Epidermal melanocyte (primary cell): ENCODE measurements at regions not wholly inside any gene's neighbourhood (a gene's known extent, or its start where the extent isn't known, plus 50 kb on each side); places are given as distances from the start of the nearest gene placed in this dataset.
"Not testable (repeated sequence)": the region's sequence is repeated elsewhere in the genome, so short reads cannot be mapped to it uniquely, and the experiment has no call there.

Experiments used
- DNase-seq: peaks from one replicate; pipeline ENCODE4 v3.0.0; 2011; ENCODE audit warnings: low spot score; ENCODE audit not compliant: insufficient read length

DNA sequence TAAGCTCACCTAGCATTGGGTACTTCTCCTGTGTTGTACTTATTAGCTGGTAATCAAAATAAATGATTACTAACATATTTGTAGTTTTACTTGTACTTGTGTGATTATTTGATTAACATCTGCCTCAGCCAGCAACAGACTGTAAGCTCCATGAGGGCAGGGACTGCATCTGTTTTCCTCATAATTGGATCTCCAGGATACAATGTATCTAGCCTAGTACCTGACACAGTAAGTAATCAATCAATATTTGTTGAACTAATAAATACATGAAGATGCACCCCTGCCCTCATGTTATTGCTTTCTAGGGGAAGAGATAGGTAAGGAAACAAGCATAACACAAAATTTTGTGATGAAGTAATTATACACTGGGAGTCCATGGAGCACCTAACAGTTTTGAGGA is 101.5 kb downstream of the TENT5C start:
- DNase-seq: no peak

DNA sequence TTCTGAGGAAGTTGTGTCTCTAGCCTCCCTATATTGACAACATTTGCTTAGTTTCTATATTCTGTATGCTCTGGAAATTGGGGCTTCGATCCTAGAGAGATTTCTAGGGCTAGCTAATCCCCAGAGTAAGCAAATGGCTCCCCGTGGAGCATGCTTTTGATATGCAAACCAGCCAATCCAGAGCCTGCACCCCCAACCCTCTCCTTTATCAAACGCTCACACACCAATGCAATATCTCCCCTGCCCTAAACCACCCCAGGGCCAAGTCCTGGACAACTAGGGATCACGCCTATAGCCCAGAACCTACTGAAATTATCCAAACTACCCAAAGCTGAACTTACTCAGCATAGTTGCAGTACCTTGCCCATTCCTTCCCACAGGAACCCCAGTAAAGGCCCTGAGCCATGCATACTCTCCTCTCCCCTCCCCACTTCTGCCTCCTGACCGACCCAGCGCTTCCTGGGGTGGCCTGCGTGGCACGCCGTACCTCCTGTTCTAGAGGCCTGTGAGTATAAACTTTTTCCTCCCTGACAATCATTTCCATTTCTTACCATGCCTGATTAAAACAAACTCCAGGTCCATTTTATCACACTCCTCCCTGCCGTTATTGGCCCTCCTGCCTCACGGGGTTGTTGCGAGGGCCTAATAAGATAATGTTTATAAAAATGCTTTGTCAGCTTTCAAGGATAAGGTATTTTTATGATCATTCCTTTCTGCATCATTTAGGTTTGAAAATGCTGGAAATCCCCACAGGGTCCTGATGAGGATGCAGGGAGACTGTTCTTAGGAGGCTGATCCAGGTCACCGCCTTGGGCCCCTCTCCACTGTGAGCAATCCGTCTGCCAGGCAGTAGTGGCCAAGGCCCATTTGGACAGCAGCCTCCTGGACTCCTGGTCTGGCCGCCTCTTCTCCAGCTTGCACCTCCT is 102.7 kb downstream of the TENT5C start:
- DNase-seq: no peak

DNA sequence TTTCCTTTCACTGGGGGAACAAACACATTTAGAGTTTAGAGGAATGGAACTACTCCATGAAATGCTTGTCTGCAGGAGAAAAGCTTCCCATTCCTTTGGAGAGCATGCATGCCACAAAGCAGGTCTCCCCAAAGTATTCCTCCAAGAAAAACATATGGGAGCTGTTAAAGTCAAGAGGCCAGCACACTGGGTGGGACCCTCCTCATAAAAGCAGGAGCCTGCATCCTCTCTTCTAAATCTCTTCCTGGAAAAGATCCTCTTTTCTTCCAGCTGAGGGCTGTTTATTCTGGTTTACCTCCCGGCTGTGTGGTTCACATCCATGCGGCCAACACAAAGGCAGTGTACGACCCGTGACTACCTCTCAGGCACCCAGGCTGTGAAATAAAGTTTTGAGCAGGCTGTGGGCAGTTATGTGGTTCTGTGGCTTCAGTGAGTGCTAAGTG is 103.4 kb downstream of the TENT5C start:
- DNase-seq: no peak

DNA sequence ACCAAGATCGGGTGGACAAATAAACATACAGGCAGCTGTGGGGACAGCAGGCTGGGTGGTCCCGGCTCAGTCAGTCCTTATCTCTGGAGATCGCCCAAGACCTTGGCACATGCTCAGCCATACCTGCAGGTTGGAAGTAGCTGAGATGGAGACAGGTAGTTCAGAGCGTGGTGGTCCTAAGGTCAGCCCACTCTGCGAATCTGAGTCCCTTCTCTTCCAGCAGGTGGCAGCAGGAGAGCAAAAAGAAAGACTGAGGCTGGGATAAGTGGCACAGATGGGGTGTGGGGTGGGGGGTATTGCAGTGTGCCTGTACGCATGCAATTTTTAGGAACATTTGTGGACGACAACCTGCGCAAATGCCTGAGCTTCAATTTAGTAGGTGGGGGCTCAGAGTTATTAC is 104.9 kb downstream of the TENT5C start:
- no peak for DNase-seq

DNA sequence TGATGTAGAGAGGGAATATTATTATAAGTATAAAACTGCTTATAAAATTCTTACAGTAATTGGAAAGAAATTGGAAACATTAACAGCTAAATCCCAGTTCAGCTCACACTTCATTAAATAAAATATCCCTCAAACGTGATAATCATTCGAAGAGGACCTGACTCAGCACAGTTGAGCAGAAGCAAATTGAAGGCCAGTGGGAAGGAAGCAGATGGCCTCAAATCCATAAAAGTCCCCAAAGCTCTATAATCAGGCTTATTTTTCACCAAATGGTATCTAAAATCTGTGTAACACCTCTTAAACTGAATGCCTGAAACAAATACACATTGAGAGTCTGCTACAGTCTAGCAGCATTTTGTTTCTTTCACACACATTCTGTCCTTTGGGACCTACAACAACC is 106.8 kb downstream of the TENT5C start:
- DNase-seq: no peak

DNA sequence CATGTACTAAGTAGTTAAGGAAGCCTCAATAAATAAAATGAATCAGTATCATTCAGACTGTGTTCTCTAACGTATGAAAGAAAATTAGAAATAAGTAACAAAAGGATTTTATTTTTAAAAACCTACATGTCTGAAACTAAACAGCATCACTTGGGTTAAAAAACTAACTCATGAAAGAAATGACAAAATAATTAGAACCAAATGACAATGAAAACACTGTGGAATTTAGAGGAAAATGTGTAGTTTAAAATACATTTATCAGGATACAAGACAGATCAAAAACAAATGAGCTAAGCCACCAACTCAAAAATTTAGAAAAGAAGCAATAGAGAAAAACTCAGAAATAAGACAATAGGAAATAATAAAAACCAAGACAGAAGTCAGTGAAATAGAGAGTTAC is 108.7 kb downstream of the TENT5C start:
- DNase-seq: no peak

DNA sequence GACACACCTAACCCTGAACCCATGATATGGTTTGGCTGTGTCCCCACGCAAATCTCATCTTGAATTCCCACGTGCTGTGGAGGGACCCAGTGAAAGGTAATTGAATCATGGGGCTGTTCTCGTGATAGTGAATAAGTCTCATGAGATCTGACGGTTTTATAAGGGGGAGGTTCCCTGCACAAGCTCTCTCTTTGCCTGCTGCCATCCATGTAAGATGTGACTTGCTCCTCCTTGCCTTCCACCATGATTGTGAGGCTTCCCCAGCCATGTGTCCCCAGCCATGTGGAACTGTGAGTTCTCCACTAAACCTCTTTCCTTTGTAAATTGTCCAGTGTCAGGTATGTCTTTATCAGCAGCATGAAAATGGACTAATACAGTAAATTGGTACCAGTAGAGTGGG is 110.2 kb downstream of the TENT5C start:
- not testable (repeated sequence) for DNase-seq

DNA sequence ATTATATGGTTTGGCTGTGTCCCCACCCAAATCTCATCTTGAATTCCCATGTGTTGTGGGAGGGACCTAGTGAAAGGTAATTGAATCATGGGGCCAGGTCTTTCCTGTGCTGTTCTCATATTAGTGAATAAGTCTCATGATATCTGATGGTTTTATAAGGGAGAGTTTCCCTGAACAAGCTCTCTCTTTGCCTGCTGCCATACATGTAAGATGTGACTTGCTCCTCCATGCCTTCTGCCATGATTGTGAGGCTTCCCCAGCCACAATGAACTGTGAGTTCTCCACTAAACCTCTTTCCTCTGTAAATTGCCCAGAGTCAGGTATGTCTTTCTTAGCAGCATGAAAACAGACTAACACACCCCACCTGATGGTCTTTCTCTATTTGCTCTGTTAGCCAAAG is 112.1 kb downstream of the TENT5C start:
- not testable (repeated sequence) for DNase-seq

DNA sequence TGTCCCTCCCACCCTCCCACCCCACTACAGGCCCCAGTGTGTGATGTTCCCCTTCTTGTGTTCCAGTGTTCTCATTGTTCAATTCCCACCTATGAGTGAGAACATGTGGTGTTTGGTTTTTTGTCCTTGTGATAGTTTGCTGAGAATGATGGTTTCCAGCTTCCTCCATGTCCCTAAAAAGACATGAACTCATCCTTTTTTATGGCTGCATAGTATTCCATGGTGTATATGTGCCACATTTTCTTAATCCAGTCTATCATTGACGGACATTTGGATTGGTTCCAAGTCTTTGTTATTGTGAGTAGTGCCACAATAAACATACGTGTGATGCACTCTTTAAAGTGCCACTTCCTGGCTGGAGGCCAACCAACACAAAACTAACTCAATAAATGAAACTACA is 112.7 kb downstream of the TENT5C start:
- DNase-seq: not testable (repeated sequence)

DNA sequence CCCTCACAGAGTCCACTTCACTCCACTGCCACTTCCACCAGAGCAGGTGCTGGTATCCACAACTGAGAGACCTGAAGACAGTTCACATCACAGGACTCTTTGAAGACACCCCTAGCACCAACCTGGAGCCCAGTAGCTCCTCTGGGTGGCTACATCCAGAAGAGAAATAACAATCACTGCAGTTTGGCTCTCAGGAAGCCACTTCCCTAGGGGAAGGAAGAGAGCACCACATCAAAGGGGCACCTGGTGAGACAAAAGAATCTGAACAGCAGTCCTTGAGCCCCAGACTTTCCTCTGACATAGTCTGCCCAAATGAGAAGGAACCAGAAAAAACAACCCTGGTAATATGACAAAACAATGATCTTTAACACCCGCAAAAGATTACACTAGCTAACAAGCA is 113.2 kb downstream of the TENT5C start:
- no peak for DNase-seq

DNA sequence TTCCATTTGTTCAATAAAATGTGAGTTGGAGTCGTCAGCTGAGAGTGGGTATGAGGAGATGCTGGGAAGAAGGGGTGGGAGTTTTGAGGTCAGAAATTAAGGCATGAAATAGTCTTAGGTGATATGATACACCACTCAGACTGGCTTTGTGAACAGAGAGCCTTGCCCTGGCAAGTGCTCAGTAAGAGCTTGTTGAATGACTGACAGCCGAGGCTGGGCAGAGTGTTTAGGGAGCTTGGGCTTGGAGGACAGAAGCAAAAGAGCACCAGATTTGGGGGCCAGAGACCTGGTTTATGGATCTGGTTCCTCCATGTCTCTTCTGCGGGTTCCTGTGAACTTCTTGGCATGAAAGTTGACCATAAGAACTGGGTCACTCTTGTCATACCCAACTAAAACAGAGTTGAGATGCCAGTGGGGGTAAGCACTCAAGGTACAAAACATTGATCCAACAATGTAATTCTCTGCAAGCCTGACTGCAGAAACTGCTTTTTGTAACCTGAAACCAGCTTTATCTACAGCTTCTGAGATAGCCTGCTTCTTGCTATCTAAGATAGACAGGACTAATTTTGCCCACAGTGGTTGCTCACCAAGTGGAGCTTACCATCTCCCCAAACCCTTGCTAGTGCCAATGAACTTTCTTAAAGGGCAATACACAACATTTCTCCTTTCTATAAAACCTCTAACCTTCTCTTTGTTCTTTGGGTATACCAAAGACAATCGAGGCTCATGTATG is 126.4 kb downstream of the TENT5C start:
- no peak for DNase-seq

DNA sequence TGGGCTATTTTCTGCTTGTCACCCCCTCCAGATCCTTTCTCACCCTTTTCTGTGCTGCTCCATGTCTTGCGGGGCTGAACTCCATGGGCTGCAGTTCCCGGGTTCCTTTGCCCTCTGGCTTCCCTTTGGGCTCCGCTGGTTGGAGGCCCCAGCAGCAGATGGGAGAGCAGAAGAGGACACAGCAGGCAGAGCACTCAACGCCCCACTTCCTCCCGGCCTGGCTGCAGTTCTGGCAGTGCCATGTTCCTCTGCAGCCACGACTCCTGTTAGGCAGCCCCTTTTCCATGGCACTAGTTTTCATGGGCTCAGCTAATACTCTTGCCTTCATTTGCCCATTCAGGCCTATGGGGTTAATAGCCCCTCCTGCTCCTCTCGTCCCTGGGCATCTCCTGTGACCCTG is 127.1 kb downstream of the TENT5C start:
- no peak for DNase-seq

DNA sequence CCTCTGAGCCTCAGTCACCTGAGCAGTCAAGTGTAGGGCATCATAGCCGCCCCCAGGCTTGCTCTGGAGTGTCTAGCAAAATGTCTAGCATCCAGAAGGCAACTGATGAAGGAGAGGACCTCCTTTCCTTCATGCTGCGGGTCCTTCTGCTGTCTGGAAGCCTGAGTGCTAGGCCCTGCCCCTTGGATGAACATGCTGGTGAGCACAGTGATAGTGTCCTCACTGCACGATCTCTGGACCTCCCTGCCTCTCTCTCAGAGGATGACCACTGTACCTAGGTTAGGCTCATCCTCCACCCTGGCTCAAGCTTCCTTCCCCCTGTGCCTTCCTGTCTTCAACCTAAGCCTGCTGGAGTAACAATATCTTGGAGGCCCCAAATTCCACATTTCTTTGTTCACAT is 128.6 kb downstream of the TENT5C start:
- no peak for DNase-seq

DNA sequence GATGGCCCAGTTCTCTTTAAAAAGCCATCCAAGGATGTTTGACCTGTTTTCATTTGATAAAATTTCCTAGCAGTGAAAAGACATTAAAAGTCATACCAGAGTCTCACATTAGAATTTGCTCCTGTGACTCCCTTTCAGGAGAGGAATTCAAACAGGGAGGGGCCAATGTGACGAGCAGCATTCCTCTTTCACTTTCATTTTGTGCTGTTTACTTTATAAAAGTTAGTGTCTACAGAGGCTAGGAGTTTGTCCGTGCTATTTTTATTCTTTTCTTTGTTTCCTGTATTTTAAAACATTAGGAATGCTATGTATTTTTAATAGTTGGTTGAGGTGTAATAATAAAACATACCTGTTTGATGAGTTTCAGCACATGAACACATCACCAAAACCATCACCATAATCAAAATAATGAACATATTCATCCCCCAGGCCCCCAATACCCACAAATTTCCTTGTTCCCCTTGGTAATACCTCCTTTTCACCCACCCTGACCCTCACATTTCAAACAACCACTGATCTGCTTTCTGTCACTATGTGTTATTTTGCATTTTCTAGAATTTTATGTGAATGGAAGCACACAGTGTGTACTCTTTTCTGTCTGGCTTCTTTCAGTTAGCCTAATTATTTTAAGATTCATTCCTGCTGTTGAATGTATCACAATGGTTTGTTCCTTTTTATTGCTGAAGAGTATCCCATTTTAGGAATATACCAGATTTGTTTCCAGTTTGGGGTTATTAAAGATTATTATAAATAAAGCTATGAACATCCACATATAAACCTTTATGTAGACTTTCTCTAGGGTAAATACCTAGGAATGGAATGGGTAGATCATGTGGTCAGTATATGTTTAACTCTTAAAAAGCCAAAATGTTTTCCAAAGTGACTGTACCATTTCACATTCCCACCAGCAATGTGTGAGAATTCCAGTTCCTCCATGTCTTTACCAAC is 129.5 kb downstream of the TENT5C start:
- no peak for DNase-seq

DNA sequence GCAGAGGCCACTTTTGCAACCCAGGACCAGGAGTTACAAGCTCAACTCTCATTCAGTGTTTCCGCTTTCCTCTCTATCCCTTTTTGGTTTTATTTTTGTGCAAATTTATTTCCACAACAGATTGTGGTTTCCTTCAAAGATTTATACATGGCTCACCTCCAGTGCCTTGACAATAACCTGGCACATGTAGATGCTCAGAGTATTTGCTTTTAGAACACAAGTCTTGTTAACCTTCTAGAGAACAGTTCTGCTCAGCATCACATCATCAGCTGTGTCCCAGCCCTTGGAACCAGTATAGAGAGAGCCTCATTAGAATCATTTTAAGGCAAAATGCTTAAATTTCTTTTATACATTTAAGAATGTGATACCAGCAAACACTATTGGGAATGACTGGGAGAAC is 133.7 kb downstream of the TENT5C start:
- DNase-seq: no peak

DNA sequence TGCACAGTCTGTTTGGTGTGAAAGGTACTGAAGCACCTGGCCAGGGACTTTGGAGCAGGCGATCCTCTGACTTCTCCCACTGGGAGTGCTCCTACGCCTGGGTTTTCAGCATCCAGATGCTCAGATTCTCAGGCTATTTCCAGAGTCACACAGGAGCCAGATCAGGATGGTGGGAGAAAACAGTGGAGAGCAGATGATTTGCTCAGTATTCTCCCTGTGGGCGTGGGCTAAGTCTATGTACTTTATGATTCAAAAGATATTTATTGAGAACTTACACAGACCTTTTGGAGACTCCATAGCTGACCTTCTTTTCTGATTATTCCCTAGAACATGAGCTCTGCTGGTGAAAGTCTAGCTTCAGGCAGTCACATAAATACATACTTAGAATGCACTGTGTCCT is 134.6 kb downstream of the TENT5C start:
- no peak for DNase-seq

DNA sequence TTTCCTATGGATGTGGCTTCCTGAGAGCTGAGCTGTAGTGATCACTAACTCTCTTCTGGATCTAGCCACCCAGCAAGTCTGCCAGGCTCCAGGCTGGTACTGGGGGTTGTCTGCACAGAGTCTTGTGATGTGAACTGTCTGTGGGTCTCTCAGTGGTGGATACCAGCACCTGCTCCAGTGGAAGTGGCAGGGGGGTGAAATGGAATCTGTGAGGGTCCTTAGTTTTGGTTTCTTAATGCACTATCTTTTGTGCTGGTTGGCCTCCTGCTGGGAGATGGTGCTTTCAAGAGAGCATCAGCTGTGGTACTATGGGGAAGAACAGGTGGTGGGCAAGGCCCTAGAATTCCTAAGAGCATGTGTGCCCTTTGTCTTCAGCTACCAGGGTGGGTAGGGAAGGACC is 140.7 kb downstream of the TENT5C start:
- DNase-seq: not testable (repeated sequence)

DNA sequence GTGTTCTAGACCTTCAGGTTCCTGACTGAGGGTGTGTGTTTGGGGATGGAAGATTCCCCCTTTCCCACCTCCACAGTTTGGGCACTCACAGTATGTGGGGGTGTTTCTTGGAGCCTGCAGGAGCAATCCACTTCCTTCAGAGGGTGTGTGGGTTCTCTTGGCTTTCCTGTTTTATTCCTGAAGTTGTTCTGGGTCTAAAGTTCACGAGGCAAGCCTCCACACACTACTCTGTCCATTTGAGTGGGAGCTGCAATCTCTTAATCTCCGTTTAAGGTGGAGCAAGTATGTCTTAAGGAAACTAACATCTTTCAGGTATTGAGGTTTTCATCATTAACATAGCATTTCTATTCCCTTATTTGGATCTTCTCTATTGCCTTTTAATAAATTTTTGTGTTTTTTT is 141.8 kb downstream of the TENT5C start:
- DNase-seq: no peak

DNA sequence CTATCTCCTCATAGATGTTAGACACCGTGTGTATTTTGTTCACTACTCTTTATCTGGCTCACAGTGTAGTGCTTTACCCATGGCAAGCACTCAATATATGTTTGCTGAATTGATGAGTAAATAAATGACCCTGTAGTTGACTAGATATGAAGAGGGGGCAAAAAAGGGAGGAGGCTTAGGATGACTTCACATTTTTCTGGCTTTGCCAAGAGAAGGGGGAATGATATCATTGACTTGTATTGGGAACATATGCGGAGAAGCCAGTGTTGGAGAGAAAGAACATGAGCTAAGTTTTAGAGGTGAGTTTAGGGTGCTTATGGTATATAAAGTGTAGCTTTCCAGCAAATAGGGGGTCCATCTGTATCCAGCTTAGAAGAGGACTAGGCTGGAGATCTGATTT is 145.5 kb downstream of the TENT5C start:
- no peak for DNase-seq

DNA sequence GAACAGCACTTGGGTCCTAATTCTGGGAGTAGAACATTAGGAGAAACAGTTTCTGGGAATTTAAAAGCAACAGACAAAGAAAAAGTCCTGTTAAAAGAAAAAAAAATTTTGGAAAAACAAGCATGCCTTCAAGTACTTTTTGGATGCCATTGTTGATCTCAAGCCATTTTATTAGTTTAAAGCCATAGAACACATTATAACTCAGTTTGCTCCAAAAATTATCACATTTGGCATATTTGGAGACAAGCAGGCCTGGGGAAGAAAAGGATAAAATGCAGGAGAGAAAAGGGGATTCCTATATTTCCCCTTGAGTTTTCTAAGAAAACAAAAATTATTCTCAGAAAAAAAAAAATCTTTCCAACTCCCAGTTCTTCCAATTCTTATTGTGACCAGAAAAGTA is 146.8 kb downstream of the TENT5C start:
- no peak for DNase-seq

DNA sequence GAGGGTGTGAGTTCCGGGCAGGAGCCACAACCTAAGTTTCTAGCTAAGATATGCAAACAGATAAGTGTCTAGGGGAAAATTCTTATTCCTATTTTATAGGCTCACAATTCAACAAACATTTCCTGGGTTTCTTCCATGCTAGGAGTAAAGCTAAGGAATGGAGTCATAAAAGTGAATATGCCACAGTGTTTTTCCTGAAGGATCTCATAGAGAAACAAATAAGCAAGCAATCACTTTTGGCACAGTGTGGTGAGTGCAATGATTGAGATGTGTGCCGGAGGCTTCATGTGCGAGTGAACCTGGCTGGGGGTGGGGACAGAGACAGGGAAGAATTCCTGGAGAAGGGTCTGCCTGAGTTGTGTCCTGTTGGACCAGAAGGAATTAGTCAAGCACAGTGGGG is 147.4 kb downstream of the TENT5C start:
- DNase-seq: no peak

DNA sequence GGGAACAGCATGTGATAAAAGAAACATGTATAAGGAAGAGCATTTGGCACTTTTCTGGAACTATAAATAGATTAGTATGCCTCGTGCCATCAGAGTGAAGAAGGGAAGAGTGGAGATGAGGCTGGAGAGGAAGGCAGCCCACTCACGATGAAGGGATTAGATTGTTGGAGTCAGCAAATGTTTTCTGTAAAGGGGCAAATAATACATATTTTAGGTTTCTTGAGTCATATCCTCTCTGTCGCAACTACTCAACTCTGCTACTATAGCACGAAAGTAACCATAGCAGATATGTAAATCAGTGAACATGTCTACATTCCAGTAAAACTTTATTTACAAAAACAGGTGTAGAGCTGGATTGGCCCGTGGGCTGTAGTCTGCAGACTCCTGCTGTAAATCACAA is 147.8 kb downstream of the TENT5C start:
- no peak for DNase-seq
